PC-9 (cell line): ENCODE measurements at regions not wholly inside any gene's neighbourhood (a gene's known extent, or its start where the extent isn't known, plus 50 kb on each side); places are given as distances from the start of the nearest gene placed in this dataset.

ENCODE experiments used
- BruUV-seq: library from RNA; stranded (reverse); fragments of 400-500 nt; replicated peaks from 2 replicates; lab custom pipeline; 2021; lab: Mats Ljungman, UMichigan
- CTCF ChIA-PET: fragments of 300-600 bp; sonication (Branson Sonifier 250); formaldehyde crosslinking; loops from one replicate; lab custom pipeline; 2022; ENCODE audit warnings: antibody characterized with exemption; lab: Charles Lee
- POLR2A ChIA-PET: fragments of 300-600 bp; sonication (Branson Sonifier 250); formaldehyde crosslinking; loops from one replicate; lab custom pipeline; 2022; ENCODE audit warnings: antibody characterized with exemption; ENCODE audit not compliant: unreplicated experiment; lab: Charles Lee
- DNase-seq, 2 experiments: peaks; one replicate each; pipeline versions ENCODE4 v3.0.0 to v3.0.0-alpha.2; 2015 to 2022; ENCODE audit warnings: mixed read lengths in 1 of 2
- H2AFZ ChIP-seq: fragments of 200-600 bp; sonication (generic); 2 replicates; pipeline ENCODE4 v1.8.1; 2017; ENCODE audit warnings: antibody characterized with exemption
- H3F3A ChIP-seq: fragments of 200-600 bp; sonication (generic); 2 replicates; pipeline ENCODE4 v1.8.1; 2017; ENCODE audit warnings: antibody characterized with exemption, mild to moderate bottlenecking, low read depth; ENCODE audit not compliant: insufficient read depth
- H3K27ac ChIP-seq: fragments of 200-600 bp; sonication (generic); 2 replicates; pipeline ENCODE4 v1.6.1; 2016; ENCODE audit warnings: mixed run types
- H3K27me3 ChIP-seq: fragments of 200-600 bp; sonication (generic); 2 replicates; pipeline ENCODE4 v1.6.1; 2016; ENCODE audit warnings: low read depth, mixed run types; ENCODE audit not compliant: insufficient read depth
- H3K36me3 ChIP-seq: fragments of 200-600 bp; sonication (generic); 2 replicates; pipeline ENCODE4 v1.6.1; 2016; ENCODE audit warnings: low read depth, mixed run types
- H3K4me1 ChIP-seq: fragments of 200-600 bp; sonication (generic); replicated peaks from 2 replicates; pipeline ENCODE4 v1.6.1; 2016; ENCODE audit warnings: mixed run types; ENCODE audit not compliant: insufficient read depth
- H3K4me2 ChIP-seq: fragments of 200-600 bp; sonication (generic); 2 replicates; pipeline ENCODE4 v1.6.1; 2017; ENCODE audit warnings: mixed run types
- H3K4me3 ChIP-seq: fragments of 200-600 bp; sonication (generic); 2 replicates; pipeline ENCODE4 v1.6.1; 2016; ENCODE audit warnings: mixed run types
- H3K79me2 ChIP-seq: fragments of 200-600 bp; sonication (generic); 2 replicates; pipeline ENCODE4 v1.6.1; 2017; ENCODE audit warnings: low read depth, mixed run types
- H3K9me2 ChIP-seq: fragments of 200-600 bp; sonication (generic); 2 replicates; pipeline ENCODE4 v1.8.1; 2017; ENCODE audit warnings: mild to moderate bottlenecking; ENCODE audit not compliant: insufficient read depth
- H3K9me3 ChIP-seq: fragments of 200-600 bp; sonication (generic); 2 replicates; pipeline ENCODE4 v1.8.1; 2016; ENCODE audit warnings: low read depth; ENCODE audit not compliant: insufficient read depth
- H4K20me1 ChIP-seq: fragments of 200-600 bp; sonication (generic); 2 replicates; pipeline ENCODE4 v1.8.1; 2017; ENCODE audit not compliant: insufficient read depth
- CTCF ChIP-seq: fragments of 200-600 bp; sonication (generic); conservative IDR thresholded peaks from 2 replicates; pipeline ENCODE4 v1.6.1; 2017; ENCODE audit warnings: mixed run types, antibody characterized with exemption, mild to moderate bottlenecking, moderate library complexity
- EZH2 ChIP-seq: fragments of 200-600 bp; sonication (generic); IDR thresholded peaks from 2 replicates; pipeline ENCODE4 v1.8.0; 2017; ENCODE audit warnings: antibody characterized with exemption, low read depth
- intact Hi-C: fragments of 100-400 bp; cut with micrococcal nuclease; formaldehyde crosslinking; loops from one replicate; pipeline ENCODE4 v1.10.0; 2022; ENCODE audit not compliant: unreplicated experiment

GRCh38 chr14:65901595-65901994 lies 489.1 kb downstream of the FUT8 start:
- POLR2A ChIA-PET: no interaction called here
- Histone ChIP-seq H3K27ac (no peak overlapping the region), H3K4me3 (no peak overlapping the region), H3K4me2 (no peak overlapping the region), H3F3A (no peaks in the 10 kb centered on the region), H3K9me3 (0 out of 2 replicates have a peak, but pooled peaks cover 5% of the 10 kb centered on the region), H3K79me2 (no peaks in the 10 kb centered on the region), H2AFZ (no peak overlapping the region), H3K9me2 (no peaks in the 10 kb centered on the region), H3K36me3 (no peaks in the 10 kb centered on the region), H3K4me1 (no peaks in the 10 kb centered on the region), H3K27me3 (no peaks in the 10 kb centered on the region), H4K20me1 (no peaks in the 10 kb centered on the region)
- intact Hi-C loops: no loop called here
- BruUV-seq: no TSS peak
- DNase-seq: no peak
- no peak for TF ChIP-seq EZH2
- TF ChIP-seq CTCF: no peak
- CTCF ChIA-PET: no interaction called here

- Histone ChIP-seq H3K36me3 (no peaks in the 10 kb centered on the region), H4K20me1 (no peaks in the 10 kb centered on the region), H3K27me3 (no peaks in the 10 kb centered on the region), H3K27ac (no peak overlapping the region), H2AFZ (peak overlapping the region; percentile 31; the same call in 1 of the 2 replicates), H3K79me2 (no peaks in the 10 kb centered on the region), H3K9me2 (no peaks in the 10 kb centered on the region), H3K4me3 (no peak overlapping the region), H3K4me1 (no peaks in the 10 kb centered on the region), H3K9me3 (0 out of 2 replicates have a peak, but pooled peaks cover 5% of the 10 kb centered on the region), H3F3A (no peaks in the 10 kb centered on the region), H3K4me2 (peak overlapping the region; percentile 19; the same call in 1 of the 2 replicates)
- ChIA-PET POLR2A (no interaction called here), CTCF (no interaction called here)
- intact Hi-C loops: no loop called here
- no peak for DNase-seq
- no TSS peak for BruUV-seq
- TF ChIP-seq CTCF (no peak), EZH2 (no peak)
These were observed 492.5 kb downstream of the FUT8 start for GRCh38 chr14:65904988-65905387.

GRCh38 chr14:65906344-65906743 lies 493.8 kb downstream of the FUT8 start:
- Histone ChIP-seq H3K9me2 (no peaks in the 10 kb centered on the region), H3K36me3 (no peaks in the 10 kb centered on the region), H3K9me3 (0 out of 2 replicates have a peak, but pooled peaks cover 4% of the 10 kb centered on the region), H3K27ac (no peak overlapping the region), H3F3A (no peaks in the 10 kb centered on the region), H3K4me2 (no peak overlapping the region), H2AFZ (peak overlapping the region; percentile 46; the same call in 1 of the 2 replicates), H3K79me2 (no peaks in the 10 kb centered on the region), H3K4me3 (no peak overlapping the region), H3K4me1 (no peaks in the 10 kb centered on the region), H4K20me1 (no peaks in the 10 kb centered on the region), H3K27me3 (no peaks in the 10 kb centered on the region)
- DNase-seq: no peak
- CTCF ChIA-PET: no interaction called here
- TF ChIP-seq CTCF: no peak
- TF ChIP-seq EZH2: no peak
- BruUV-seq: no TSS peak
- POLR2A ChIA-PET: no interaction called here
- intact Hi-C loops: no loop called here
